ENCODE measurements at regions not wholly inside any gene's neighbourhood (a gene's known extent, or its start where the extent isn't known, plus 50 kb on each side); places are given as distances from the start of the nearest gene placed in this dataset.

GRCh38 chr17:72065556-72065955, 55.3 kb upstream of the SOX9 start:
- Histone ChIP-seq H3K4me1 (ENCODE audit: control insufficient read depth in 4 of 4, insufficient read depth in 4 of 4, low read length in 3 of 4) (no peaks in the 10 kb centered on the region), H3K9me3 (ENCODE audit: control insufficient read depth in 4 of 4, low read length in 3 of 4) (no peaks in the 10 kb centered on the region), H3K27me3 (ENCODE audit: control insufficient read depth in 4 of 4, insufficient read depth in 4 of 4, low read length in 3 of 4) (no peaks in the 10 kb centered on the region), H3K4me3 (ENCODE audit: low read depth in 1 of 3, low read length in 3 of 3) (no peak overlapping the region), H3K9ac (ENCODE audit: low read depth in 1 of 2, low read length in 2 of 2) (no peak overlapping the region), H3K36me3 (ENCODE audit: control insufficient read depth in 4 of 4, insufficient read depth in 3 of 4, low read depth in 1 of 4, low read length in 3 of 4) (no peaks in the 10 kb centered on the region), H3K27ac (ENCODE audit: low read depth in 1 of 2, low read length in 2 of 2) (no peak overlapping the region)
- WGBS: 89% methylated on average over 4 of the region's 4 CpGs
- no peak for DNase-seq (ENCODE audit: low spot score)
- TF ChIP-seq ZBTB33 (IDR thresholded peaks at IDR 0.05): no peak
- TF ChIP-seq GABPA (IDR thresholded peaks at IDR 0.05 in 1 of 2, conservative IDR thresholded peaks at IDR 0.05 in 1 of 2): no peak
- no peak for TF ChIP-seq TAF1 (conservative IDR thresholded peaks at IDR 0.05)
- no peak for TF ChIP-seq FOXA1 (IDR thresholded peaks at IDR 0.05)
- no peak for TF ChIP-seq HNF4A (conservative IDR thresholded peaks at IDR 0.05)
- no peak for TF ChIP-seq FOXA2 (IDR thresholded peaks at IDR 0.05)
- no peak for TF ChIP-seq JUND (IDR thresholded peaks at IDR 0.05)
- no peak for TF ChIP-seq RAD21 (IDR thresholded peaks at IDR 0.05)
- no peak for TF ChIP-seq ATF3 (IDR thresholded peaks at IDR 0.05)
- TF ChIP-seq CTCF (IDR thresholded peaks at IDR 0.05; ENCODE audit: low read depth, low read length, missing input control): no peak
- no peak for TF ChIP-seq RXRA (IDR thresholded peaks at IDR 0.05)
- no peak for TF ChIP-seq MAX (IDR thresholded peaks at IDR 0.05)
- TF ChIP-seq NR2F2 (IDR thresholded peaks at IDR 0.05): no peak
- TF ChIP-seq EGR1 (IDR thresholded peaks at IDR 0.05; ENCODE audit: low read depth in 2 of 2): no peak
- TF ChIP-seq YY1 (IDR thresholded peaks at IDR 0.05): no peak
- TF ChIP-seq SP1 (IDR thresholded peaks at IDR 0.05): no peak
- TF ChIP-seq HNF4G (IDR thresholded peaks at IDR 0.05): no peak

- TF ChIP-seq GABPA (IDR thresholded peaks at IDR 0.05 in 1 of 2, conservative IDR thresholded peaks at IDR 0.05 in 1 of 2) (no peak), RXRA (IDR thresholded peaks at IDR 0.05) (no peak), EGR1 (IDR thresholded peaks at IDR 0.05; ENCODE audit: low read depth in 2 of 2) (no peak), SP1 (IDR thresholded peaks at IDR 0.05) (no peak), NR2F2 (IDR thresholded peaks at IDR 0.05) (no peak), ATF3 (IDR thresholded peaks at IDR 0.05) (no peak), CTCF (IDR thresholded peaks at IDR 0.05; ENCODE audit: low read depth, low read length, missing input control) (no peak), TAF1 (conservative IDR thresholded peaks at IDR 0.05) (no peak), JUND (IDR thresholded peaks at IDR 0.05) (no peak), FOXA1 (IDR thresholded peaks at IDR 0.05) (no peak), ZBTB33 (IDR thresholded peaks at IDR 0.05) (no peak), RAD21 (IDR thresholded peaks at IDR 0.05) (no peak), HNF4G (IDR thresholded peaks at IDR 0.05) (no peak), MAX (IDR thresholded peaks at IDR 0.05) (no peak)
- 37% methylated on average over 1 of the region's 1 CpG for WGBS
Observed at GRCh38 chr17:72068643-72069042, 52.2 kb upstream of the SOX9 start.

More at GRCh38 chr17:72068643-72069042, 52.2 kb upstream of the SOX9 start:
- Histone ChIP-seq H3K4me1 (ENCODE audit: control insufficient read depth in 4 of 4, insufficient read depth in 4 of 4, low read length in 3 of 4) (peaks cover 0 to 8% (median 3%) of the 10 kb centered on the region in 4 donors), H3K9ac (ENCODE audit: low read depth in 1 of 2, low read length in 2 of 2) (no peak overlapping the region), H3K9me3 (ENCODE audit: control insufficient read depth in 4 of 4, low read length in 3 of 4) (no peaks in the 10 kb centered on the region), H3K36me3 (ENCODE audit: control insufficient read depth in 4 of 4, insufficient read depth in 3 of 4, low read depth in 1 of 4, low read length in 3 of 4) (no peaks in the 10 kb centered on the region), H3K4me3 (ENCODE audit: low read depth in 1 of 3, low read length in 3 of 3) (no peak overlapping the region), H3K27ac (ENCODE audit: low read depth in 1 of 2, low read length in 2 of 2) (no peak overlapping the region), H3K27me3 (ENCODE audit: control insufficient read depth in 4 of 4, insufficient read depth in 4 of 4, low read length in 3 of 4) (peaks cover 0 to 4% (median 0%) of the 10 kb centered on the region in 4 donors)
- DNase-seq (ENCODE audit: low spot score): no peak

All from liver (tissue), 8 donors.